MCF 10A (cell line): ENCODE measurements at regions not wholly inside any gene's neighbourhood (a gene's known extent, or its start where the extent isn't known, plus 50 kb on each side); places are given as distances from the start of the nearest gene placed in this dataset.

Experiments used
- BruUV-seq: library from RNA; stranded (reverse); fragments of 400-500 nt; replicated peaks from 2 replicates; lab custom pipeline; 2021; lab: Mats Ljungman, UMichigan
- CTCF ChIA-PET: fragments of 300-600 bp; sonication (Branson Sonifier 250); formaldehyde crosslinking; extraction: SDS; loops from one replicate; lab custom pipeline; 2021; ENCODE audit warnings: antibody characterized with exemption, inconsistent platforms; lab: Yijun Ruan, JAX
- POLR2A ChIA-PET: fragments of 300-600, 350-650 bp; sonication (Branson Sonifier 250); formaldehyde crosslinking; extraction: SDS; loops from one replicate; lab custom pipeline; 2020; ENCODE audit warnings: antibody characterized with exemption, inconsistent platforms; lab: Yijun Ruan, JAX
- DNase-seq: peaks from one replicate; pipeline ENCODE4 v3.0.0-alpha.2; 2018; ENCODE audit not compliant: unreplicated experiment
- H3K27ac Mint-ChIP-seq: one replicate; pipeline ENCODE4 v1.8.0; 2022; ENCODE audit warnings: mild to moderate bottlenecking, low read depth, mixed read lengths; ENCODE audit not compliant: unreplicated experiment
- H3K27me3 Mint-ChIP-seq: one replicate; pipeline ENCODE4 v1.8.0; 2022; ENCODE audit warnings: mixed read lengths; ENCODE audit not compliant: insufficient read depth, unreplicated experiment
- H3K36me3 Mint-ChIP-seq: one replicate; pipeline ENCODE4 v1.8.0; 2022; ENCODE audit warnings: mild to moderate bottlenecking, moderate library complexity, mixed read lengths; ENCODE audit not compliant: insufficient read depth, unreplicated experiment
- H3K4me1 Mint-ChIP-seq: one replicate; pipeline ENCODE4 v1.8.0; 2022; ENCODE audit warnings: mixed read lengths; ENCODE audit not compliant: insufficient read depth, unreplicated experiment
- H3K4me3 Mint-ChIP-seq: one replicate; pipeline ENCODE4 v1.8.0; 2022; ENCODE audit warnings: mild to moderate bottlenecking, moderate library complexity, mixed read lengths; ENCODE audit not compliant: unreplicated experiment
- H3K9me3 Mint-ChIP-seq: one replicate; pipeline ENCODE4 v1.8.0; 2022; ENCODE audit warnings: mixed read lengths; ENCODE audit not compliant: unreplicated experiment
- CTCF ChIP-seq: fragments of 200-600 bp; IDR thresholded peaks from one replicate; pipeline ENCODE4 v1.8.0; 2022; ENCODE audit warnings: antibody characterized with exemption, mild to moderate bottlenecking; ENCODE audit not compliant: unreplicated experiment
- intact Hi-C: fragments of 100-400 bp; cut with micrococcal nuclease; formaldehyde crosslinking; loops from 2 replicates; pipeline ENCODE4 v1.14.1; 2022

- BruUV-seq, result no TSS peak
- Mint-ChIP-seq H3K27me3 (no peaks in the 10 kb centered on the region), H3K36me3 (no peaks in the 10 kb centered on the region), H3K9me3 (no peaks in the 10 kb centered on the region), H3K27ac (no peak overlapping the region), H3K4me3 (no peak overlapping the region), H3K4me1 (peaks cover 11% of the 10 kb centered on the region)
- peak; percentile 79 for DNase-seq
- intact Hi-C loops, result no loop called here
- TF ChIP-seq CTCF, result no peak
- ChIA-PET POLR2A (interaction anchor here (2.1 kb wide), 1 partner anchor 18 kb away, joined by 6 read pairs; no protein-coding TSS in a partner anchor), CTCF (interaction anchor here (0.7 kb wide), 1 partner anchor 160 kb away, joined by 3 read pairs; no protein-coding TSS in a partner anchor)
Observed at GRCh38 chr5:124285071-124285470, 461.4 kb downstream of the ZNF608 start.

DNA sequence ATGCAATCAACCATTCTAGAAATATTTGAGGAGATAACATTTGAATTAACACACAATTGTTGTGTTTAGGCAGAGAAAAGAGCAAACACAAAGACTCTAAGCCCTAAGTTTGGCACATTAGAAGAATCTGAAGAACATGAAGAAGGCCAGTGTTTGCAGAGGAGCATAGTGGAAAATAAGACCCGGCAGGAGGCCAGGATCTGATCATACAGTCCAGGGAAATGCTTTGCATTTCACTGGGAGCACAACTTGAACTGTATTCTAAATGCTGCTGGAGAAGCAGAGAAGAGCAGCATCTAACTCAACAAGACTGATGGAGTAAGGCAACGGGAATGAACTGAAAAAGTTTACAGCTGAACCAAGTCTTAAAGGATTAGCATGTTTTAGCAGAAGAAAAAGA lies 463.4 kb downstream of the ZNF608 start:
- intact Hi-C loops, result no loop called here
- BruUV-seq, result no TSS peak
- H3K9me3 Mint-ChIP-seq, result no peaks in the 10 kb centered on the region
- no peak for DNase-seq
- peaks cover 11% of the 10 kb centered on the region for H3K4me1 Mint-ChIP-seq
- no peaks in the 10 kb centered on the region for H3K36me3 Mint-ChIP-seq
- no peak for TF ChIP-seq CTCF
- H3K27ac Mint-ChIP-seq, result no peak overlapping the region
- POLR2A ChIA-PET, result no interaction called here
- CTCF ChIA-PET, result no interaction called here
- no peaks in the 10 kb centered on the region for H3K27me3 Mint-ChIP-seq
- H3K4me3 Mint-ChIP-seq, result no peak overlapping the region

DNA sequence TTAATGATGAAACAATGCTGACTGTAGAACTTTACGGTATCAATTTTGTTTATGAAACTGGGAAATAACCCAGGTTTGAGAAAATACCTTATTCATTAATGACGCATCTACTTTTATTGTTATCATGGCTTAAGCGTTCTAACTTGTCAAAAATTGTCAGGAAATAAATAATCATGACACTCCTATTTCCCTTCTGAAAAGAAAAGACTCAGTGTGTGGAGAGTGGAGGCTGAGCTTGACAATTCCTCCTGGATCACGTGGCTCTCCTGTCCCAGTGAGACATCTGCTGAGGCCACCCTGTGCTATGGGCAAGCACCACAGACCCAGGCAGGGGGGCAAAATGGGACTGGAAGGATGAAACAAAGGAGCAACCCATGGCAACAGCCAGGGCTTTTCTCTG lies 466.4 kb downstream of the ZNF608 start:
- H3K9me3 Mint-ChIP-seq, result no peaks in the 10 kb centered on the region
- no peak for TF ChIP-seq CTCF
- intact Hi-C loops, result no loop called here
- H3K4me3 Mint-ChIP-seq, result no peak overlapping the region
- ChIA-PET POLR2A (interaction anchor here (1.0 kb wide), 1 partner anchor 13 kb away, joined by 4 read pairs; no protein-coding TSS in a partner anchor), CTCF (no interaction called here)
- no TSS peak for BruUV-seq
- no peaks in the 10 kb centered on the region for H3K27me3 Mint-ChIP-seq
- DNase-seq, result no peak
- no peak overlapping the region for H3K27ac Mint-ChIP-seq
- no peaks in the 10 kb centered on the region for H3K36me3 Mint-ChIP-seq
- H3K4me1 Mint-ChIP-seq, result peaks cover 11% of the 10 kb centered on the region

GRCh38 chr5:124279146-124279876 lies 467.1 kb downstream of the ZNF608 start:
- no peak overlapping the region for H3K4me3 Mint-ChIP-seq
- POLR2A ChIA-PET, result interaction anchor here (0.6 to 1.0 kb wide), 3 partner anchors 14 to 1735 kb away, joined by 3 to 5 read pairs (median 4); no protein-coding TSS in a partner anchor
- BruUV-seq, result no TSS peak
- peaks cover 11% of the 10 kb centered on the region for H3K4me1 Mint-ChIP-seq
- H3K27me3 Mint-ChIP-seq, result no peaks in the 10 kb centered on the region
- peaks cover 6% of the 10 kb centered on the region for H3K36me3 Mint-ChIP-seq
- no peaks in the 10 kb centered on the region for H3K9me3 Mint-ChIP-seq
- intact Hi-C loops, result no loop called here
- CTCF ChIA-PET, result interaction anchor here (1.0 kb wide), 1 partner anchor 25 kb away, joined by 3 read pairs; no protein-coding TSS in a partner anchor
- TF ChIP-seq CTCF, result no peak
- no peak for DNase-seq
- no peak overlapping the region for H3K27ac Mint-ChIP-seq
